ENCODE measurements at regions not wholly inside any gene's neighbourhood (a gene's known extent, or its start where the extent isn't known, plus 50 kb on each side); places are given as distances from the start of the nearest gene placed in this dataset.
"Not testable (repeated sequence)": the region's sequence is repeated elsewhere in the genome, so short reads cannot be mapped to it uniquely, and the experiment has no call there.

GRCh38 chr9:79037338-79037737 is 534.4 kb upstream of the TLE4 start:
- DNase-seq, result no peak

- no peak for DNase-seq
These were observed 531.1 kb upstream of the TLE4 start for GRCh38 chr9:79040671-79041070.

GRCh38 chr9:79041266-79041665 is 530.5 kb upstream of the TLE4 start:
- no peak for DNase-seq

- DNase-seq, result no peak
These were observed 527.8 kb upstream of the TLE4 start for GRCh38 chr9:79043916-79044315.

GRCh38 chr9:79046401-79046800 is 525.4 kb upstream of the TLE4 start:
- no peak for DNase-seq

- DNase-seq, result no peak
These were observed 522.4 kb upstream of the TLE4 start for GRCh38 chr9:79049371-79049770.

GRCh38 chr9:79053598-79053997 is 518.2 kb upstream of the TLE4 start:
- DNase-seq, result no peak

- no peak for DNase-seq
These were observed 517.3 kb upstream of the TLE4 start for GRCh38 chr9:79054500-79054899.

- DNase-seq, result no peak
These were observed 515.7 kb upstream of the TLE4 start for GRCh38 chr9:79056041-79056440.

GRCh38 chr9:79057576-79057975 is 514.2 kb upstream of the TLE4 start:
- DNase-seq, result no peak

GRCh38 chr9:79060766-79061165 is 511.0 kb upstream of the TLE4 start:
- no peak for DNase-seq

- DNase-seq, result no peak
These were observed 509.8 kb upstream of the TLE4 start for GRCh38 chr9:79061752-79062616.

- no peak for DNase-seq
These were observed 498.6 kb upstream of the TLE4 start for GRCh38 chr9:79073201-79073600.

GRCh38 chr9:79080536-79080935 is 491.2 kb upstream of the TLE4 start:
- no peak for DNase-seq

- no peak for DNase-seq
These were observed 488.1 kb upstream of the TLE4 start for GRCh38 chr9:79083621-79084020.

- no peak for DNase-seq
These were observed 484.6 kb upstream of the TLE4 start for GRCh38 chr9:79087133-79087532.

GRCh38 chr9:79089054-79089560 is 482.7 kb upstream of the TLE4 start:
- no peak for DNase-seq

GRCh38 chr9:79089851-79090250 is 481.9 kb upstream of the TLE4 start:
- not testable (repeated sequence) for DNase-seq

- not testable (repeated sequence) for DNase-seq
These were observed 468.5 kb upstream of the TLE4 start for GRCh38 chr9:79103257-79103656.

- no peak for DNase-seq
These were observed 467.5 kb upstream of the TLE4 start for GRCh38 chr9:79104216-79104615.

GRCh38 chr9:79104951-79105350 is 466.8 kb upstream of the TLE4 start:
- no peak for DNase-seq

- no peak for DNase-seq
These were observed 463.7 kb upstream of the TLE4 start for GRCh38 chr9:79107911-79108676.

- no peak for DNase-seq
These were observed 460.1 kb upstream of the TLE4 start for GRCh38 chr9:79111653-79112052.

GRCh38 chr9:79115176-79115575 is 456.6 kb upstream of the TLE4 start:
- no peak for DNase-seq
